Astrocyte (in vitro differentiated cells and primary cell): ENCODE measurements at regions not wholly inside any gene's neighbourhood (a gene's known extent, or its start where the extent isn't known, plus 50 kb on each side); places are given as distances from the start of the nearest gene placed in this dataset.

Experiments
- DNase-seq: peaks from one replicate; pipeline ENCODE4 v3.0.0-alpha.2; 2010; ENCODE audit warnings: low read depth
- FAIRE-seq: peaks from 2 replicates; lab custom pipeline; 2011; peaks lifted over from hg19 to GRCh38; lab: Jason Lieb, UNC
- H2AFZ ChIP-seq: 2 replicates; pipeline ENCODE4 v1.6.0; 2012; ENCODE audit warnings: low read depth, low read length, inconsistent platforms
- H3K27ac ChIP-seq: 2 replicates; pipeline ENCODE4 v1.5.1; 2011; ENCODE audit warnings: low read depth, low read length, inconsistent platforms
- H3K27me3 ChIP-seq: 2 replicates; pipeline ENCODE4 v1.6.0; 2011; ENCODE audit warnings: low read length, inconsistent platforms; ENCODE audit not compliant: insufficient read depth
- H3K36me3 ChIP-seq: 2 replicates; pipeline ENCODE4 v1.5.1; 2011; ENCODE audit warnings: low read length, inconsistent platforms; ENCODE audit not compliant: insufficient read depth
- H3K4me1 ChIP-seq: 2 replicates; pipeline ENCODE4 v1.5.1; 2011; ENCODE audit warnings: low read length, inconsistent platforms; ENCODE audit not compliant: insufficient read depth
- H3K4me2 ChIP-seq: 2 replicates; pipeline ENCODE4 v1.6.0; 2012; ENCODE audit warnings: low read length, inconsistent platforms
- H3K4me3 ChIP-seq: 2 replicates; pipeline ENCODE4 v1.5.1; 2011; ENCODE audit warnings: low read depth, mild to moderate bottlenecking, low read length, inconsistent platforms; ENCODE audit not compliant: insufficient read depth
- H3K79me2 ChIP-seq: 2 replicates; pipeline ENCODE4 v1.6.0; 2012; ENCODE audit warnings: mild to moderate bottlenecking, low read length, inconsistent platforms; ENCODE audit not compliant: insufficient read depth
- H3K9ac ChIP-seq: 2 replicates; pipeline ENCODE4 v1.6.0; 2012; ENCODE audit warnings: mild to moderate bottlenecking, low read length, inconsistent platforms
- H3K9me3 ChIP-seq: 2 replicates; pipeline ENCODE4 v1.5.1; 2012; ENCODE audit warnings: low read depth, mild to moderate bottlenecking, low read length, inconsistent platforms; ENCODE audit not compliant: insufficient read depth
- H4K20me1 ChIP-seq: 2 replicates; pipeline ENCODE4 v1.6.0; 2012; ENCODE audit warnings: low read length, inconsistent platforms; ENCODE audit not compliant: insufficient read depth
- H3K27ac Mint-ChIP-seq: one replicate; pipeline ENCODE4 v1.8.0; 2021; ENCODE audit warnings: mild to moderate bottlenecking, mixed read lengths; ENCODE audit not compliant: unreplicated experiment
- H3K27me3 Mint-ChIP-seq: one replicate; pipeline ENCODE4 v1.8.0; 2021; ENCODE audit warnings: low read depth, mixed read lengths; ENCODE audit not compliant: unreplicated experiment
- H3K36me3 Mint-ChIP-seq: one replicate; pipeline ENCODE4 v1.8.0; 2021; ENCODE audit warnings: low read depth, mixed read lengths; ENCODE audit not compliant: unreplicated experiment
- H3K4me1 Mint-ChIP-seq: one replicate; pipeline ENCODE4 v1.8.0; 2021; ENCODE audit warnings: low read depth, mixed read lengths; ENCODE audit not compliant: unreplicated experiment
- H3K4me3 Mint-ChIP-seq: one replicate; pipeline ENCODE4 v1.8.0; 2021; ENCODE audit warnings: mild to moderate bottlenecking, moderate library complexity, mixed read lengths; ENCODE audit not compliant: unreplicated experiment
- H3K9me3 Mint-ChIP-seq: one replicate; pipeline ENCODE4 v1.8.0; 2021; ENCODE audit warnings: mild to moderate bottlenecking, mixed read lengths; ENCODE audit not compliant: unreplicated experiment
- EZH2 ChIP-seq: IDR thresholded peaks from 2 replicates; pipeline ENCODE4 v1.6.1; 2012; ENCODE audit warnings: mild to moderate bottlenecking, low read length, inconsistent platforms; ENCODE audit not compliant: insufficient read depth
- TF ChIP-seq, protein P1 (sequence below): IDR thresholded peaks from 2 replicates; pipeline ENCODE4 v1.5.1; 2011; ENCODE audit warnings: low read depth, mild to moderate bottlenecking, inconsistent platforms, low read length, moderate library complexity; ENCODE audit not compliant: insufficient read depth

DNA sequence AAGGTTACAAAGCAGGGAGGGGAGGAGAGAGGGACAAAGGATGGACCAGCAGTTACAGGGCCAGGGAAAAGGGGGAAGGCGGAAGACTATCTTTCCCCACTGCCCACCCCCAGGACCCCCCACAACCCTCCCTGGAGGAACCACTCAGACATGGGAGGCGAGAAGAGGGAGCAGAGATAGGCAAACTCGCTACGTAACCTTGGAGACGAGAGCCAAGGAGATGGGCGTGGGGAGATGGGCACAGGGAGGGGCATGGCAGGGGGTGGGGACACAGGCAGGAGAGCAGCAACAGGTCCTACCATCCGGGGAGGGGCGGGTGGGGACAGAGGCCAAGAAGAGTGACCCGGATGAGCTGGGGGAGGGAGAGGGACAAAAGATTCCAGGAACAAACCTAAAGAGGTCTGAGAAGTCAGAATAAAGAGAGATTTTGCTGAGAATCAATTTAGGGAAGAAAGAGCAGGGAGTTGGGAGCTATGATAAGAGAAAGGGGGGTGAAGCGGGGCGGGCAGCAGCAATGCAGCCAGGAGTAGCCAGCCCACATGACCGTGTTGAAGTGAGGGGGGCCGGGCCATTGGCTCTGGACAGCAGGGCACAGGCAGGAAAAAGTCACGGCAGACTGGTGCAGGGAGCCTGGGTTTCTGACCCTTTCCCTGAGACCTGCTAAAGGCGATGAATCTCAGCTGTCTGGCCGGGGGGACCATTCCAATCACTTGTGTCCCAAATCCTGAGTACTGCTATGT, 128.4 kb downstream of the BUD13 start:
- Mint-ChIP-seq H3K27me3 (peaks cover 32% of the 10 kb centered on the region), H3K4me3 (no peak overlapping the region), H3K9me3 (peaks cover 7% of the 10 kb centered on the region), H3K36me3 (no peaks in the 10 kb centered on the region), H3K27ac (no peak overlapping the region), H3K4me1 (no peaks in the 10 kb centered on the region)
- TF ChIP-seq, protein P1, sequence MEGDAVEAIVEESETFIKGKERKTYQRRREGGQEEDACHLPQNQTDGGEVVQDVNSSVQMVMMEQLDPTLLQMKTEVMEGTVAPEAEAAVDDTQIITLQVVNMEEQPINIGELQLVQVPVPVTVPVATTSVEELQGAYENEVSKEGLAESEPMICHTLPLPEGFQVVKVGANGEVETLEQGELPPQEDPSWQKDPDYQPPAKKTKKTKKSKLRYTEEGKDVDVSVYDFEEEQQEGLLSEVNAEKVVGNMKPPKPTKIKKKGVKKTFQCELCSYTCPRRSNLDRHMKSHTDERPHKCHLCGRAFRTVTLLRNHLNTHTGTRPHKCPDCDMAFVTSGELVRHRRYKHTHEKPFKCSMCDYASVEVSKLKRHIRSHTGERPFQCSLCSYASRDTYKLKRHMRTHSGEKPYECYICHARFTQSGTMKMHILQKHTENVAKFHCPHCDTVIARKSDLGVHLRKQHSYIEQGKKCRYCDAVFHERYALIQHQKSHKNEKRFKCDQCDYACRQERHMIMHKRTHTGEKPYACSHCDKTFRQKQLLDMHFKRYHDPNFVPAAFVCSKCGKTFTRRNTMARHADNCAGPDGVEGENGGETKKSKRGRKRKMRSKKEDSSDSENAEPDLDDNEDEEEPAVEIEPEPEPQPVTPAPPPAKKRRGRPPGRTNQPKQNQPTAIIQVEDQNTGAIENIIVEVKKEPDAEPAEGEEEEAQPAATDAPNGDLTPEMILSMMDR = no peak
- TF ChIP-seq EZH2 = no peak
- H3K36me3 ChIP-seq = no peaks in the 10 kb centered on the region
- no peaks in the 10 kb centered on the region for H3K9me3 ChIP-seq
- no peak overlapping the region for H3K27ac ChIP-seq
- no peak for FAIRE-seq
- H2AFZ ChIP-seq = no peak overlapping the region
- H4K20me1 ChIP-seq = no peaks in the 10 kb centered on the region
- H3K27me3 ChIP-seq = no peaks in the 10 kb centered on the region
- H3K79me2 ChIP-seq = no peaks in the 10 kb centered on the region
- DNase-seq = no peak
- H3K4me3 ChIP-seq = no peak overlapping the region
- no peak overlapping the region for H3K9ac ChIP-seq
- no peaks in the 10 kb centered on the region for H3K4me1 ChIP-seq
- no peak overlapping the region for H3K4me2 ChIP-seq

DNA sequence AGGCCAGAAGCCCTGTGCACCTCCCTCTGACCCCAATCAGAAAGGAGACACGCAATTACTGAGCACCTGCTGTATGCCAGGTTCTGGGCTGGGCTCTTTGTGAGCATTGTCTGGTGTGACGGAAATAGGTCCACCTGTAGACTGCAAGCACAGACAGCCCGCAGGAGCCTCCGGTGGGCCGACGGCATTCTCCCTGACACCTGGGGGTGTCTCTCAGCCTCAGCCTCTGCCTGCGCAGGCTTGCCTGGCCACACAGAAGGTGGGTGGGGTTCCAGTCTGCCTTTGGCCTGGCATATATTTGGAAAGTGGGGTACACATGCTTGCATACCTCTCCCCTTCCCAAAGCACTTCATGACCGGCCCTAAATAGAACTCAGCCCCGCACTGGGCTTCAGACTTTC, 129.3 kb downstream of the BUD13 start:
- Mint-ChIP-seq H3K27me3 (peaks cover 29% of the 10 kb centered on the region), H3K4me1 (no peaks in the 10 kb centered on the region), H3K36me3 (no peaks in the 10 kb centered on the region), H3K27ac (no peak overlapping the region), H3K4me3 (no peak overlapping the region), H3K9me3 (peaks cover 7% of the 10 kb centered on the region)
- Histone ChIP-seq H3K27ac (no peak overlapping the region), H3K36me3 (no peaks in the 10 kb centered on the region), H2AFZ (no peak overlapping the region), H3K27me3 (no peaks in the 10 kb centered on the region), H3K9me3 (no peaks in the 10 kb centered on the region), H3K4me3 (no peak overlapping the region), H4K20me1 (no peaks in the 10 kb centered on the region), H3K4me1 (no peaks in the 10 kb centered on the region), H3K4me2 (no peak overlapping the region), H3K9ac (no peak overlapping the region), H3K79me2 (no peaks in the 10 kb centered on the region)
- no peak for FAIRE-seq
- no peak for DNase-seq
- TF ChIP-seq, protein P1 = no peak

DNA sequence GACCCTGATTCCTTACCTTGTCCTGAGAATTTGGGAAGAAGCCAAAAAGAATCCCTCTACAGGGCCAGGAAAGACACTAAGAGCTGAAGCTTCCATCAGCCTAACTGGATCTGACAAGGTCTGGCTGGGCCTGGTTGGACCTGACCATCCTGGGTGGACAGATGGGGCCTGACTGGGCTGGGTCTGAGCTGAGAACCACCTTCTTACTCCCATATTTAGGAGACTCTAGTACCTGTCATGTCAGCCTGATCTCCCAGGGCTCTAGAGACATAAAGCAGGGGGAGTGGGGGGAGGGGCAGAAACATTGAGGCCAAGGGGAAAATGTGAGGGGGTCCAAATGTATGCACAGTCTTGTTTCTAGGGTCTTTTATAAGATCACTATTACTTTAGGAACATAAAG, 129.9 kb downstream of the BUD13 start:
- DNase-seq (no peak), FAIRE-seq (no peak)
- Histone ChIP-seq H4K20me1 (no peaks in the 10 kb centered on the region), H2AFZ (no peak overlapping the region), H3K9ac (no peak overlapping the region), H3K4me2 (no peak overlapping the region), H3K4me3 (no peak overlapping the region), H3K9me3 (no peaks in the 10 kb centered on the region), H3K36me3 (no peaks in the 10 kb centered on the region), H3K4me1 (no peaks in the 10 kb centered on the region), H3K27ac (no peak overlapping the region), H3K27me3 (no peaks in the 10 kb centered on the region), H3K79me2 (no peaks in the 10 kb centered on the region)
- TF ChIP-seq, protein P1 = no peak
- TF ChIP-seq EZH2 = no peak
- no peaks in the 10 kb centered on the region for H3K4me1 Mint-ChIP-seq
- H3K27me3 Mint-ChIP-seq = peaks cover 23% of the 10 kb centered on the region
- peaks cover 7% of the 10 kb centered on the region for H3K9me3 Mint-ChIP-seq
- no peaks in the 10 kb centered on the region for H3K36me3 Mint-ChIP-seq
- no peak overlapping the region for H3K27ac Mint-ChIP-seq
- H3K4me3 Mint-ChIP-seq = no peak overlapping the region
